ENCODE measurements at regions not wholly inside any gene's neighbourhood (a gene's known extent, or its start where the extent isn't known, plus 50 kb on each side); places are given as distances from the start of the nearest gene placed in this dataset.

GRCh38 chr4:107449611-107450369, 270.2 kb downstream of the PAPSS1 start:
- TF ChIP-seq POLR2AphosphoS5 (IDR thresholded peaks at IDR 0.05; ENCODE audit: low read depth, low read length): no peak
- no peak for TF ChIP-seq REST (IDR thresholded peaks at IDR 0.05; ENCODE audit: insufficient read depth in 1 of 2, low read depth in 2 of 2, low read length in 2 of 2)

Measured in PFSK-1 (cell line).